NCI-H146 treated with DMSO at 0.1 percent for 48 hours (cell line): ENCODE measurements at regions not wholly inside any gene's neighbourhood (a gene's known extent, or its start where the extent isn't known, plus 50 kb on each side); places are given as distances from the start of the nearest gene placed in this dataset.

ENCODE experiments used
- DNase-seq: peaks from one replicate; lab custom pipeline; 2025; ENCODE audit not compliant: unreplicated experiment; lab: John Stamatoyannopoulos, UW

GRCh38 chr3:74357881-74358280, 256.6 kb downstream of the CNTN3 start:
- no peak for DNase-seq

- no peak for DNase-seq
Measured at GRCh38 chr3:74353039-74353438, 261.4 kb downstream of the CNTN3 start.

- DNase-seq: no peak
Measured at GRCh38 chr3:74352166-74352565, 262.3 kb downstream of the CNTN3 start.

GRCh38 chr3:74351213-74351612, 263.2 kb downstream of the CNTN3 start:
- no peak for DNase-seq

GRCh38 chr3:74349015-74349414, 265.4 kb downstream of the CNTN3 start:
- no peak for DNase-seq

GRCh38 chr3:74347563-74348268, 266.7 kb downstream of the CNTN3 start:
- no peak for DNase-seq

- no peak for DNase-seq
Measured at GRCh38 chr3:74346896-74347295, 267.6 kb downstream of the CNTN3 start.

- DNase-seq: no peak
Measured at GRCh38 chr3:74345701-74346100, 268.8 kb downstream of the CNTN3 start.

GRCh38 chr3:74344865-74345440, 269.5 kb downstream of the CNTN3 start:
- DNase-seq: no peak

GRCh38 chr3:74343391-74343790, 271.1 kb downstream of the CNTN3 start:
- DNase-seq: no peak

GRCh38 chr3:74338998-74339397, 275.5 kb downstream of the CNTN3 start:
- no peak for DNase-seq

- DNase-seq: no peak
Measured at GRCh38 chr3:74332165-74332564, 282.3 kb downstream of the CNTN3 start.

- DNase-seq: no peak
Measured at GRCh38 chr3:74331711-74332110, 282.7 kb downstream of the CNTN3 start.

GRCh38 chr3:74329096-74329495, 285.4 kb downstream of the CNTN3 start:
- DNase-seq: no peak

GRCh38 chr3:74328435-74328834, 286.0 kb downstream of the CNTN3 start:
- no peak for DNase-seq

- no peak for DNase-seq
Measured at GRCh38 chr3:74315291-74315690, 299.2 kb downstream of the CNTN3 start.

GRCh38 chr3:74314696-74315095, 299.8 kb downstream of the CNTN3 start:
- no peak for DNase-seq

GRCh38 chr3:74309716-74310115, 304.7 kb downstream of the CNTN3 start:
- DNase-seq: no peak

GRCh38 chr3:74304424-74304823, 310.0 kb downstream of the CNTN3 start:
- no peak for DNase-seq

GRCh38 chr3:74303711-74304110, 310.7 kb downstream of the CNTN3 start:
- no peak for DNase-seq

- DNase-seq: no peak
Measured at GRCh38 chr3:74302969-74303368, 311.5 kb downstream of the CNTN3 start.

GRCh38 chr3:74302281-74302680, 312.2 kb downstream of the CNTN3 start:
- DNase-seq: no peak

- no peak for DNase-seq
Measured at GRCh38 chr3:74301056-74301455, 313.4 kb downstream of the CNTN3 start.
